ENCODE measurements at regions not wholly inside any gene's neighbourhood (a gene's known extent, or its start where the extent isn't known, plus 50 kb on each side); places are given as distances from the start of the nearest gene placed in this dataset.

DNA sequence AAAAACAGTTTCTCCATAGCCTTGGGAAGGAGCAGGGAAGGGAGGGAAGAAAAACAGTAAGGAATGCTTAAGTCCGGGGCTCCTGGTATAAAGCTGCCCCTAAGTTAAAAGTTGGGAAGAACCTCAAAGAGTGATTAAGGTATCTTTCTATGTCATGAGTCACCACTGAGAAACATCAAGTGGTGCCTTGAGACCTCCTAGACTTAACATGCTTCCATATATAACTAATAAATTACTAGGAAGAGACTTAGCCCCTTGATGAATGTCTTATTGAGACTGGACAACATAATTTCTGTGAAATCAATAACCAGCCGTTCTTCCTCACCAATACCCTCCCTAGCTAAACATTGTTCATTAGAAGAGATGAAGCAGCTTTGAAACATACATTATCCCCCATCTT lies 121.8 kb upstream of the SLC44A3 start:
- TF ChIP-seq POLR2AphosphoS5 (IDR thresholded peaks at IDR 0.05; ENCODE audit: low read depth, low read length) (no peak), TAF1 (IDR thresholded peaks at IDR 0.05; ENCODE audit: borderline replicate concordance, insufficient read depth, low read length) (no peak), FOXP2 (optimal IDR thresholded peaks at IDR 0.05; ENCODE audit: borderline replicate concordance, extremely low read depth, extremely low read length, insufficient read depth) (no peak), SIN3A (IDR thresholded peaks at IDR 0.05; ENCODE audit: borderline replicate concordance, insufficient read depth, low read length) (no peak)
- TF ChIP-seq, protein P1, sequence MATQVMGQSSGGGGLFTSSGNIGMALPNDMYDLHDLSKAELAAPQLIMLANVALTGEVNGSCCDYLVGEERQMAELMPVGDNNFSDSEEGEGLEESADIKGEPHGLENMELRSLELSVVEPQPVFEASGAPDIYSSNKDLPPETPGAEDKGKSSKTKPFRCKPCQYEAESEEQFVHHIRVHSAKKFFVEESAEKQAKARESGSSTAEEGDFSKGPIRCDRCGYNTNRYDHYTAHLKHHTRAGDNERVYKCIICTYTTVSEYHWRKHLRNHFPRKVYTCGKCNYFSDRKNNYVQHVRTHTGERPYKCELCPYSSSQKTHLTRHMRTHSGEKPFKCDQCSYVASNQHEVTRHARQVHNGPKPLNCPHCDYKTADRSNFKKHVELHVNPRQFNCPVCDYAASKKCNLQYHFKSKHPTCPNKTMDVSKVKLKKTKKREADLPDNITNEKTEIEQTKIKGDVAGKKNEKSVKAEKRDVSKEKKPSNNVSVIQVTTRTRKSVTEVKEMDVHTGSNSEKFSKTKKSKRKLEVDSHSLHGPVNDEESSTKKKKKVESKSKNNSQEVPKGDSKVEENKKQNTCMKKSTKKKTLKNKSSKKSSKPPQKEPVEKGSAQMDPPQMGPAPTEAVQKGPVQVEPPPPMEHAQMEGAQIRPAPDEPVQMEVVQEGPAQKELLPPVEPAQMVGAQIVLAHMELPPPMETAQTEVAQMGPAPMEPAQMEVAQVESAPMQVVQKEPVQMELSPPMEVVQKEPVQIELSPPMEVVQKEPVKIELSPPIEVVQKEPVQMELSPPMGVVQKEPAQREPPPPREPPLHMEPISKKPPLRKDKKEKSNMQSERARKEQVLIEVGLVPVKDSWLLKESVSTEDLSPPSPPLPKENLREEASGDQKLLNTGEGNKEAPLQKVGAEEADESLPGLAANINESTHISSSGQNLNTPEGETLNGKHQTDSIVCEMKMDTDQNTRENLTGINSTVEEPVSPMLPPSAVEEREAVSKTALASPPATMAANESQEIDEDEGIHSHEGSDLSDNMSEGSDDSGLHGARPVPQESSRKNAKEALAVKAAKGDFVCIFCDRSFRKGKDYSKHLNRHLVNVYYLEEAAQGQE (IDR thresholded peaks at IDR 0.05; ENCODE audit: insufficient read depth in 1 of 2, low read depth in 2 of 2, low read length in 2 of 2): no peak

- TF ChIP-seq, protein P1 (IDR thresholded peaks at IDR 0.05; ENCODE audit: insufficient read depth in 1 of 2, low read depth in 2 of 2, low read length in 2 of 2): no peak
- TF ChIP-seq TAF1 (IDR thresholded peaks at IDR 0.05; ENCODE audit: borderline replicate concordance, insufficient read depth, low read length) (no peak), FOXP2 (optimal IDR thresholded peaks at IDR 0.05; ENCODE audit: borderline replicate concordance, extremely low read depth, extremely low read length, insufficient read depth) (no peak), POLR2AphosphoS5 (IDR thresholded peaks at IDR 0.05; ENCODE audit: low read depth, low read length) (no peak), SIN3A (IDR thresholded peaks at IDR 0.05; ENCODE audit: borderline replicate concordance, insufficient read depth, low read length) (no peak)
These were observed 122.3 kb upstream of the SLC44A3 start for GRCh38 chr1:94697839-94698238.

DNA sequence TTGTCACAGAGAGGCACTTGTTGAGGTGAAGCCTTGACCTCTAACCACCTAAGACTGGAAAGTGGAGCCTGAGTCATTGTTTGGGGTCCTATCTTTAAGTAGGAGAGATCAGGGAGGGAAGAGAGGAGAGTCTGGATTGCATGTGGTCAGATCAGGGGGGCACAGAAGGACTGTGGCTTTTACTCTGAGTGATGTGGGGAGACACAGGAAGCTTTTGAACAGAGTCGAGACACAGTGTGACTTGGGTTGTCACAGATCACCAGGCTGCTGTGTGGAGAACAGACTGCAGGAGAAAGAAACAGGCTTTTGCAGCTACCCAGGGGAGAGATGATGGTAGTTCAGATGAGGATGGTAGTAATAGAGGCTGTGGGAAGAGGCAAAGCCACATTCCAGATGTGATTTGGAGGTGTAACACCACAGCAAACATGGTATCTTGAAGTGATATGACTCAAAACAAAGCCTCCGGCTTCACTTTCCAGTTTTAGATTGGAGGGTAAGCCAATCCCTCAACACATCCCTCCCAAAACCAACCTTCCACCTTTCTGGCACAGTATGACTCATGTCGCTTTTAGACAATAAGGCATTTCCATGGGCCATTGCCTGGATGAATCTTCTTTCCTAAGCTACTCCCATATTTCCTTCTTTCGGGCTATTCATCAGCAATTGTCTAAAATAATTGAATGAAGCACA lies 125.8 kb upstream of the SLC44A3 start:
- no peak for TF ChIP-seq TAF1 (IDR thresholded peaks at IDR 0.05; ENCODE audit: borderline replicate concordance, insufficient read depth, low read length)
- TF ChIP-seq, protein P1 (IDR thresholded peaks at IDR 0.05; ENCODE audit: insufficient read depth in 1 of 2, low read depth in 2 of 2, low read length in 2 of 2): no peak
- no peak for TF ChIP-seq SIN3A (IDR thresholded peaks at IDR 0.05; ENCODE audit: borderline replicate concordance, insufficient read depth, low read length)
- TF ChIP-seq FOXP2 (optimal IDR thresholded peaks at IDR 0.05; ENCODE audit: borderline replicate concordance, extremely low read depth, extremely low read length, insufficient read depth): no peak
- no peak for TF ChIP-seq POLR2AphosphoS5 (IDR thresholded peaks at IDR 0.05; ENCODE audit: low read depth, low read length)

- TF ChIP-seq TAF1 (IDR thresholded peaks at IDR 0.05; ENCODE audit: borderline replicate concordance, insufficient read depth, low read length) (no peak), SIN3A (IDR thresholded peaks at IDR 0.05; ENCODE audit: borderline replicate concordance, insufficient read depth, low read length) (no peak), FOXP2 (optimal IDR thresholded peaks at IDR 0.05; ENCODE audit: borderline replicate concordance, extremely low read depth, extremely low read length, insufficient read depth) (no peak), POLR2AphosphoS5 (IDR thresholded peaks at IDR 0.05; ENCODE audit: low read depth, low read length) (no peak)
- TF ChIP-seq, protein P1 (IDR thresholded peaks at IDR 0.05; ENCODE audit: insufficient read depth in 1 of 2, low read depth in 2 of 2, low read length in 2 of 2): no peak
These were observed 126.7 kb upstream of the SLC44A3 start for GRCh38 chr1:94693435-94693834.
